ENCODE measurements at regions not wholly inside any gene's neighbourhood (a gene's known extent, or its start where the extent isn't known, plus 50 kb on each side); places are given as distances from the start of the nearest gene placed in this dataset.

DNA sequence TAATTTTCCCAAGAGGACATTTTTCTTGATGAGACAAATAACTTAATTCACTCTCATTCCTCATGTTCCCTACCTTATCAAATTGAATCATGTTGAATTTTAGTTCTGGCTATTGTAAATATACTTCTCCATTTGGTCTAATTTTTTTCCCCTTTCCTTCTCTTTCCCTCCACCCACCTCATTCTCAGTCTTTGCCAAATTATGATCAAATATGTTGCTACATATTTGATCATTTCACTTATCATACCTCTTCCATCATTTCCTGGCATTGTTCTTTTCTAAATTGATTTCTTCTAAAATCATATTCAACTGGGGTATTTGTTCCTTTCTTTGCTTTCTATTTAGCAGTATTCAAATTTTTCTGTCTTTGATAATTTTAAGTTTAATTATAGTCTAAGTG, 52.3 kb downstream of the HDGFL1 start:
- no peak for TF ChIP-seq CTCF (IDR thresholded peaks at IDR 0.05 in 2 of 3, conservative IDR thresholded peaks at IDR 0.05 in 1 of 3; ENCODE audit: borderline replicate concordance in 1 of 3, insufficient read depth in 1 of 3, low read depth in 2 of 3, low read length in 2 of 3)
- TF ChIP-seq POLR2A (IDR thresholded peaks at IDR 0.05; ENCODE audit: borderline replicate concordance, extremely low read depth, insufficient read depth, insufficient read length), result no peak
- TF ChIP-seq RAD21 (IDR thresholded peaks at IDR 0.05; ENCODE audit: low read depth), result no peak
- no peak for TF ChIP-seq POLR2AphosphoS5 (IDR thresholded peaks at IDR 0.05; ENCODE audit: low read depth, low read length)
- no peak for TF ChIP-seq EZH2phosphoT487 (IDR thresholded peaks at IDR 0.05; ENCODE audit: borderline replicate concordance)
